ENCODE measurements at regions not wholly inside any gene's neighbourhood (a gene's known extent, or its start where the extent isn't known, plus 50 kb on each side); places are given as distances from the start of the nearest gene placed in this dataset.

- TF ChIP-seq CTCF (IDR thresholded peaks at IDR 0.05), result no peak
Observed at GRCh38 chr16:35575432-35575821, 2116.0 kb downstream of the TP53TG3F start.

GRCh38 chr16:35585411-35585810 is 2126.0 kb downstream of the TP53TG3F start:
- TF ChIP-seq CTCF (IDR thresholded peaks at IDR 0.05), result no peak

- peak; percentile 61 for TF ChIP-seq CTCF (IDR thresholded peaks at IDR 0.05)
Observed at GRCh38 chr16:35590913-35591312, 2131.5 kb downstream of the TP53TG3F start.

GRCh38 chr16:35596467-35596866 is 2137.1 kb downstream of the TP53TG3F start:
- TF ChIP-seq CTCF (IDR thresholded peaks at IDR 0.05), result no peak

GRCh38 chr16:35598696-35599332 is 2139.4 kb downstream of the TP53TG3F start:
- no peak for TF ChIP-seq CTCF (IDR thresholded peaks at IDR 0.05)

GRCh38 chr16:35599429-35600160 is 2140.2 kb downstream of the TP53TG3F start:
- TF ChIP-seq CTCF (IDR thresholded peaks at IDR 0.05), result no peak

GRCh38 chr16:35602116-35602515 is 2142.7 kb downstream of the TP53TG3F start:
- no peak for TF ChIP-seq CTCF (IDR thresholded peaks at IDR 0.05)
